HEK293 (cell line): ENCODE measurements at regions not wholly inside any gene's neighbourhood (a gene's known extent, or its start where the extent isn't known, plus 50 kb on each side); places are given as distances from the start of the nearest gene placed in this dataset.

Source experiments
- CTCF ChIA-PET: fragments of 350-600 bp; formaldehyde crosslinking; extraction: SDS; loops from one replicate; lab custom pipeline; 2021; ENCODE audit warnings: antibody characterized with exemption; lab: Yijun Ruan, JAX
- POLR2A ChIA-PET: fragments of 300-600 bp; formaldehyde crosslinking; extraction: SDS; loops from one replicate; lab custom pipeline; 2020; ENCODE audit warnings: antibody characterized with exemption, inconsistent platforms; lab: Yijun Ruan, JAX
- H3K27ac ChIP-seq: fragments of 200-500 bp; sonication (Bioruptor generic); 2 replicates; pipeline ENCODE4 v1.5.1; 2014; ENCODE audit warnings: low read depth, low read length, control low read depth, inconsistent platforms; ENCODE audit errors: extremely low read depth
- H3K36me3 ChIP-seq, 2 experiments: fragments of 200-500 bp in 1 of 2; sonication (Bioruptor generic) in 1 of 2; 1 replicate in 1 of 2; 2 replicates in 1 of 2; pipeline ENCODE4 v1.5.1; 2014 to 2017; ENCODE audit warnings: inconsistent platforms in 2 of 2, low read length in 2 of 2; ENCODE audit not compliant: control insufficient read depth in 2 of 2, insufficient read depth in 1 of 2
- H3K4me1 ChIP-seq: fragments of 200-500 bp; sonication (Bioruptor generic); 2 replicates; pipeline ENCODE4 v1.5.1; 2014; ENCODE audit warnings: mild to moderate bottlenecking, low read length, inconsistent platforms; ENCODE audit not compliant: control insufficient read depth, insufficient read depth
- H3K4me3 ChIP-seq: 2 replicates; pipeline ENCODE4 v1.5.1; 2011; ENCODE audit warnings: low read depth, mild to moderate bottlenecking, control low read depth, low read length, moderate library complexity
- H3K9me3 ChIP-seq: fragments of 200-500 bp; sonication (Bioruptor generic); 2 replicates; pipeline ENCODE4 v1.5.1; 2014; ENCODE audit warnings: low read depth, low read length, inconsistent platforms; ENCODE audit not compliant: control insufficient read depth, insufficient read depth
- BCL11A ChIP-seq: fragments of 450-650 bp; formaldehyde crosslinking; IDR thresholded peaks from 2 replicates; pipeline ENCODE4 v1.5.1; 2016; ENCODE audit warnings: low read depth, missing biosample characterization, missing genetic modification characterization
- HOXA7 ChIP-seq: sonication (generic); formaldehyde crosslinking; IDR thresholded peaks from 2 replicates; pipeline ENCODE4 v1.8.1; 2022; ENCODE audit warnings: missing genetic modification reagents, borderline replicate concordance
- KLF1 ChIP-seq: fragments of 450-650 bp; formaldehyde crosslinking; IDR thresholded peaks from 2 replicates; pipeline ENCODE4 v1.5.1; 2016; ENCODE audit warnings: missing biosample characterization, missing genetic modification characterization
- MEIS1 ChIP-seq: sonication (generic); formaldehyde crosslinking; IDR thresholded peaks from 2 replicates; pipeline ENCODE4 v1.8.1; 2022; ENCODE audit warnings: missing genetic modification reagents, mild to moderate bottlenecking, borderline replicate concordance
- SP7 ChIP-seq: fragments of 450-650 bp; formaldehyde crosslinking; IDR thresholded peaks from 2 replicates; pipeline ENCODE4 v1.5.1; 2016; ENCODE audit warnings: missing biosample characterization, missing genetic modification characterization
- WT1 ChIP-seq: fragments of 450-650 bp; formaldehyde crosslinking; IDR thresholded peaks from 2 replicates; pipeline ENCODE4 v1.5.1; 2016; ENCODE audit warnings: missing biosample characterization, missing genetic modification characterization
- ZBTB20 ChIP-seq: fragments of 450-650 bp; formaldehyde crosslinking; IDR thresholded peaks from 2 replicates; pipeline ENCODE4 v1.5.1; 2016; ENCODE audit warnings: missing biosample characterization, missing genetic modification characterization
- ZNF155 ChIP-seq: fragments of 450-650 bp; formaldehyde crosslinking; IDR thresholded peaks from 2 replicates; pipeline ENCODE4 v1.5.1; 2016; ENCODE audit warnings: missing biosample characterization, missing genetic modification characterization
- ZNF530 ChIP-seq: fragments of 450-650 bp; formaldehyde crosslinking; IDR thresholded peaks from 2 replicates; pipeline ENCODE4 v1.5.1; 2016; ENCODE audit warnings: low read depth, missing biosample characterization, missing genetic modification characterization
- ZNF555 ChIP-seq: fragments of 450-650 bp; formaldehyde crosslinking; conservative IDR thresholded peaks from 2 replicates; pipeline ENCODE4 v1.5.1; 2017; ENCODE audit warnings: missing biosample characterization, mild to moderate bottlenecking, missing genetic modification characterization, inconsistent platforms
- ZNF558 ChIP-seq: fragments of 450-650 bp; formaldehyde crosslinking; IDR thresholded peaks from 2 replicates; pipeline ENCODE4 v1.5.1; 2016; ENCODE audit warnings: missing biosample characterization, missing genetic modification characterization
- ZNF596 ChIP-seq: fragments of 450-650 bp; IDR thresholded peaks from 2 replicates; pipeline ENCODE4 v1.5.0; 2018; ENCODE audit warnings: missing biosample characterization, mild to moderate bottlenecking, missing genetic modification characterization, moderate library complexity
- ZNF76 ChIP-seq: fragments of 450-650 bp; formaldehyde crosslinking; IDR thresholded peaks from 2 replicates; pipeline ENCODE4; 2016; ENCODE audit warnings: low read depth, missing biosample characterization, missing genetic modification characterization, borderline replicate concordance
- TF ChIP-seq, protein P1 (sequence below): fragments of 450-650 bp; formaldehyde crosslinking; IDR thresholded peaks from 2 replicates; pipeline ENCODE4 v1.5.1; 2016; ENCODE audit warnings: missing biosample characterization, missing genetic modification characterization
- TF ChIP-seq, protein P2 (sequence below): fragments of 450-650 bp; formaldehyde crosslinking; IDR thresholded peaks from 2 replicates; pipeline ENCODE4 v1.5.1; 2016; ENCODE audit warnings: missing biosample characterization, missing genetic modification characterization, borderline replicate concordance
- TF ChIP-seq, protein P3 (sequence below): fragments of 450-650 bp; formaldehyde crosslinking; IDR thresholded peaks from 2 replicates; pipeline ENCODE4 v1.5.0; 2017; ENCODE audit warnings: missing biosample characterization, missing genetic modification characterization, borderline replicate concordance
- TF ChIP-seq, protein P4 (sequence below): fragments of 450-650 bp; formaldehyde crosslinking; IDR thresholded peaks from 2 replicates; pipeline ENCODE4 v1.5.1; 2016; ENCODE audit warnings: missing biosample characterization, missing genetic modification characterization
- TF ChIP-seq, protein P5 (sequence below): fragments of 450-650 bp; formaldehyde crosslinking; IDR thresholded peaks from 2 replicates; pipeline ENCODE4 v1.5.1; 2016; ENCODE audit warnings: missing biosample characterization, missing genetic modification characterization
- TF ChIP-seq, protein P6 (sequence below): fragments of 450-650 bp; formaldehyde crosslinking; IDR thresholded peaks from 2 replicates; pipeline ENCODE4 v1.5.1; 2017; ENCODE audit warnings: missing biosample characterization, mild to moderate bottlenecking, missing genetic modification characterization, moderate library complexity
- TF ChIP-seq, protein P7 (sequence below): fragments of 450-650 bp; formaldehyde crosslinking; optimal IDR thresholded peaks from 2 replicates; pipeline ENCODE3; 2016; ENCODE audit warnings: missing biosample characterization, mild to moderate bottlenecking, missing genetic modification characterization

DNA sequence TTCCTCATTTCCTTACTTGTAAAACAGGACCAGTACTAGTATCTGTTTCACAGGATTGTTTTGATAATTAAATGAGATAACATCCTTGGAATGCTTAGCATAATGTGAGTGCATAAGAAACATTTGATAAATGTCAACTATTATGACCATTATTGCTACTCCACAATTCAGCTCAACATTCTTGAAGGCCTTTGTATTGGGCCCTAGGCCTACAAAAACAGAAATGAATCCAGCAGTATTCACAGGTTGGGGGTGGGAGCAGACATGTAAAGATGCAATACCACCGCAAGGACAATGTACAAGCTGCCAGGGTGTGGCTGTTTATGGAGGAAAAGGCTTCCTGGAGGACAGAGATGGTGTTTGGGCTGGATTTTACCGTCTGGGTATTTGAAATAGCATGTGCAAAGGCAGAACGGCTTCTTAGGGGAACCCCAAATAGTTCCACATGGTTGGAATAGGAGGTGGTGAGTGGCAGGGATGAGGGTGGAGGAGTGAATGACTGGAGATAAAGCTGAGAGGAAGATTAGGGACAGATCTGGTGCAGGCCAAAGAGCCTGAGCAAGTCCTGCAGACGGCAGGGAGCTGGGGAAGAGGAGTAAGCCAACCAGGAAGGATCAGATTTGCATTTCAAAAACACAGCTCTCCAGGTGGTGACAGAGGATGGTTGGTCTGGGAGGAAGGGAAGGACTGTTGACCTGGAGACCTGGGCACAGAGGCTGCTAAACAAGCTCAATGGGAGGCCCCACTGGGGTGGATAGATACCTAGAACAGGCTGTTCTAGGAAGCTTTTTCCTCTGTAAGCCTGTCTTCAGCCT, 57.0 kb upstream of the EPB41L1 start (continued):
- no peak for TF ChIP-seq MEIS1 (CRISPR knock-in tag)

DNA sequence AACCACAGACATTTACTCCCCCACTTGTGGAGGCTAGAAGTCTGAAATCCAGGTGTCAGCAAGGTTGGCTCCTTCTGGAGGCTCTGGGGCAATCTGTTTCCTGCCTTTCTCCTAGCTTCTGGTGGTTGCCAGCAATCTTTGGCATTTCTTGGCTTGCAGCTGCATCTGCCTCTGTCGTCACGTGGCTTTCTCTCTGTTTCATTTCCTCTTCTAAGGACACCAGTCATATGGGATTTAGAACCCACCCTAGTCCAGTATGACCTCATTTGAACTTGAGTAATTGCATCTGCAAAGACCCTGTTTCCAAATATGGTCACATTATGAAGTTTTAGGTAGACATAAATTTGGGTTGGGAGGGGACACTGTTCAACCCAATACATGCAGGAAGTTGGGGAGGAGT, 56.2 kb upstream of the EPB41L1 start:
- H3K27ac ChIP-seq: no peak overlapping the region
- H3K4me3 ChIP-seq: no peak overlapping the region
- ChIA-PET CTCF (interaction anchor here (1.1 to 1.9 kb wide), 2 partner anchors 40 to 144 kb away, joined by 4 to 5 read pairs; partner anchors contain the start of gene SCAND1), POLR2A (interaction anchor here (1.7 kb wide), 1 partner anchor 144 kb away, joined by 5 read pairs; the partner anchor contains the start of gene SCAND1)
- no peaks in the 10 kb centered on the region for H3K4me1 ChIP-seq
- H3K36me3 ChIP-seq: no peaks in the 10 kb centered on the region
- H3K9me3 ChIP-seq: no peaks in the 10 kb centered on the region
- TF ChIP-seq, protein P1, sequence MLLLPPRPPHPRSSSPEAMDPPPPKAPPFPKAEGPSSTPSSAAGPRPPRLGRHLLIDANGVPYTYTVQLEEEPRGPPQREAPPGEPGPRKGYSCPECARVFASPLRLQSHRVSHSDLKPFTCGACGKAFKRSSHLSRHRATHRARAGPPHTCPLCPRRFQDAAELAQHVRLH (tag by site-specific recombination): no peak
- TF ChIP-seq, protein P2, sequence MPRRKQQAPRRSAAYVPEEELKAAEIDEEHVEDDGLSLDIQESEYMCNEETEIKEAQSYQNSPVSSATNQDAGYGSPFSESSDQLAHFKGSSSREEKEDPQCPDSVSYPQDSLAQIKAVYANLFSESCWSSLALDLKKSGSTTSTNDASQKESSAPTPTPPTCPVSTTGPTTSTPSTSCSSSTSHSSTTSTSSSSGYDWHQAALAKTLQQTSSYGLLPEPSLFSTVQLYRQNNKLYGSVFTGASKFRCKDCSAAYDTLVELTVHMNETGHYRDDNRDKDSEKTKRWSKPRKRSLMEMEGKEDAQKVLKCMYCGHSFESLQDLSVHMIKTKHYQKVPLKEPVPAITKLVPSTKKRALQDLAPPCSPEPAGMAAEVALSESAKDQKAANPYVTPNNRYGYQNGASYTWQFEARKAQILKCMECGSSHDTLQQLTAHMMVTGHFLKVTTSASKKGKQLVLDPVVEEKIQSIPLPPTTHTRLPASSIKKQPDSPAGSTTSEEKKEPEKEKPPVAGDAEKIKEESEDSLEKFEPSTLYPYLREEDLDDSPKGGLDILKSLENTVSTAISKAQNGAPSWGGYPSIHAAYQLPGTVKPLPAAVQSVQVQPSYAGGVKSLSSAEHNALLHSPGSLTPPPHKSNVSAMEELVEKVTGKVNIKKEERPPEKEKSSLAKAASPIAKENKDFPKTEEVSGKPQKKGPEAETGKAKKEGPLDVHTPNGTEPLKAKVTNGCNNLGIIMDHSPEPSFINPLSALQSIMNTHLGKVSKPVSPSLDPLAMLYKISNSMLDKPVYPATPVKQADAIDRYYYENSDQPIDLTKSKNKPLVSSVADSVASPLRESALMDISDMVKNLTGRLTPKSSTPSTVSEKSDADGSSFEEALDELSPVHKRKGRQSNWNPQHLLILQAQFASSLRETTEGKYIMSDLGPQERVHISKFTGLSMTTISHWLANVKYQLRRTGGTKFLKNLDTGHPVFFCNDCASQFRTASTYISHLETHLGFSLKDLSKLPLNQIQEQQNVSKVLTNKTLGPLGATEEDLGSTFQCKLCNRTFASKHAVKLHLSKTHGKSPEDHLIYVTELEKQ (tag by site-specific recombination): no peak
- TF ChIP-seq BCL11A (tag by site-specific recombination) (no peak), WT1 (tag by site-specific recombination) (no peak), ZBTB20 (no peak), ZNF596 (tag by site-specific recombination) (no peak), ZNF555 (no peak), HOXA7 (CRISPR knock-in tag) (no peak), ZNF558 (tag by site-specific recombination) (no peak), SP7 (tag by site-specific recombination) (no peak), ZNF76 (tag by site-specific recombination) (no peak), ZNF530 (no peak), KLF1 (no peak), ZNF155 (tag by site-specific recombination) (no peak)
- TF ChIP-seq, protein P3, sequence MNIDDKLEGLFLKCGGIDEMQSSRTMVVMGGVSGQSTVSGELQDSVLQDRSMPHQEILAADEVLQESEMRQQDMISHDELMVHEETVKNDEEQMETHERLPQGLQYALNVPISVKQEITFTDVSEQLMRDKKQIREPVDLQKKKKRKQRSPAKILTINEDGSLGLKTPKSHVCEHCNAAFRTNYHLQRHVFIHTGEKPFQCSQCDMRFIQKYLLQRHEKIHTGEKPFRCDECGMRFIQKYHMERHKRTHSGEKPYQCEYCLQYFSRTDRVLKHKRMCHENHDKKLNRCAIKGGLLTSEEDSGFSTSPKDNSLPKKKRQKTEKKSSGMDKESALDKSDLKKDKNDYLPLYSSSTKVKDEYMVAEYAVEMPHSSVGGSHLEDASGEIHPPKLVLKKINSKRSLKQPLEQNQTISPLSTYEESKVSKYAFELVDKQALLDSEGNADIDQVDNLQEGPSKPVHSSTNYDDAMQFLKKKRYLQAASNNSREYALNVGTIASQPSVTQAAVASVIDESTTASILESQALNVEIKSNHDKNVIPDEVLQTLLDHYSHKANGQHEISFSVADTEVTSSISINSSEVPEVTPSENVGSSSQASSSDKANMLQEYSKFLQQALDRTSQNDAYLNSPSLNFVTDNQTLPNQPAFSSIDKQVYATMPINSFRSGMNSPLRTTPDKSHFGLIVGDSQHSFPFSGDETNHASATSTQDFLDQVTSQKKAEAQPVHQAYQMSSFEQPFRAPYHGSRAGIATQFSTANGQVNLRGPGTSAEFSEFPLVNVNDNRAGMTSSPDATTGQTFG (tag by site-specific recombination): no peak
- TF ChIP-seq, protein P4, sequence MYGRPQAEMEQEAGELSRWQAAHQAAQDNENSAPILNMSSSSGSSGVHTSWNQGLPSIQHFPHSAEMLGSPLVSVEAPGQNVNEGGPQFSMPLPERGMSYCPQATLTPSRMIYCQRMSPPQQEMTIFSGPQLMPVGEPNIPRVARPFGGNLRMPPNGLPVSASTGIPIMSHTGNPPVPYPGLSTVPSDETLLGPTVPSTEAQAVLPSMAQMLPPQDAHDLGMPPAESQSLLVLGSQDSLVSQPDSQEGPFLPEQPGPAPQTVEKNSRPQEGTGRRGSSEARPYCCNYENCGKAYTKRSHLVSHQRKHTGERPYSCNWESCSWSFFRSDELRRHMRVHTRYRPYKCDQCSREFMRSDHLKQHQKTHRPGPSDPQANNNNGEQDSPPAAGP: no peak
- TF ChIP-seq, protein P5, sequence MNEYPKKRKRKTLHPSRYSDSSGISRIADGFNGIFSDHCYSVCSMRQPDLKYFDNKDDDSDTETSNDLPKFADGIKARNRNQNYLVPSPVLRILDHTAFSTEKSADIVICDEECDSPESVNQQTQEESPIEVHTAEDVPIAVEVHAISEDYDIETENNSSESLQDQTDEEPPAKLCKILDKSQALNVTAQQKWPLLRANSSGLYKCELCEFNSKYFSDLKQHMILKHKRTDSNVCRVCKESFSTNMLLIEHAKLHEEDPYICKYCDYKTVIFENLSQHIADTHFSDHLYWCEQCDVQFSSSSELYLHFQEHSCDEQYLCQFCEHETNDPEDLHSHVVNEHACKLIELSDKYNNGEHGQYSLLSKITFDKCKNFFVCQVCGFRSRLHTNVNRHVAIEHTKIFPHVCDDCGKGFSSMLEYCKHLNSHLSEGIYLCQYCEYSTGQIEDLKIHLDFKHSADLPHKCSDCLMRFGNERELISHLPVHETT (tag by site-specific recombination): no peak
- TF ChIP-seq, protein P6, sequence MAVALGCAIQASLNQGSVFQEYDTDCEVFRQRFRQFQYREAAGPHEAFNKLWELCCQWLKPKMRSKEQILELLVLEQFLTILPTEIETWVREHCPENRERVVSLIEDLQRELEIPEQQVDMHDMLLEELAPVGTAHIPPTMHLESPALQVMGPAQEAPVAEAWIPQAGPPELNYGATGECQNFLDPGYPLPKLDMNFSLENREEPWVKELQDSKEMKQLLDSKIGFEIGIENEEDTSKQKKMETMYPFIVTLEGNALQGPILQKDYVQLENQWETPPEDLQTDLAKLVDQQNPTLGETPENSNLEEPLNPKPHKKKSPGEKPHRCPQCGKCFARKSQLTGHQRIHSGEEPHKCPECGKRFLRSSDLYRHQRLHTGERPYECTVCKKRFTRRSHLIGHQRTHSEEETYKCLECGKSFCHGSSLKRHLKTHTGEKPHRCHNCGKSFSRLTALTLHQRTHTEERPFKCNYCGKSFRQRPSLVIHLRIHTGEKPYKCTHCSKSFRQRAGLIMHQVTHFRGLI (tag by site-specific recombination): no peak
- TF ChIP-seq, protein P7, sequence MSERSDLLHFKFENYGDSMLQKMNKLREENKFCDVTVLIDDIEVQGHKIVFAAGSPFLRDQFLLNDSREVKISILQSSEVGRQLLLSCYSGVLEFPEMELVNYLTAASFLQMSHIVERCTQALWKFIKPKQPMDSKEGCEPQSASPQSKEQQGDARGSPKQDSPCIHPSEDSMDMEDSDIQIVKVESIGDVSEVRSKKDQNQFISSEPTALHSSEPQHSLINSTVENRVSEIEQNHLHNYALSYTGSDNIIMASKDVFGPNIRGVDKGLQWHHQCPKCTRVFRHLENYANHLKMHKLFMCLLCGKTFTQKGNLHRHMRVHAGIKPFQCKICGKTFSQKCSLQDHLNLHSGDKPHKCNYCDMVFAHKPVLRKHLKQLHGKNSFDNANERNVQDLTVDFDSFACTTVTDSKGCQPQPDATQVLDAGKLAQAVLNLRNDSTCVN: no peak
